ENCODE measurements at regions not wholly inside any gene's neighbourhood (a gene's known extent, or its start where the extent isn't known, plus 50 kb on each side); places are given as distances from the start of the nearest gene placed in this dataset.

GRCh38 chr10:3549118-3549517 lies 235.9 kb downstream of the KLF6 start:
- TF ChIP-seq, protein P1, sequence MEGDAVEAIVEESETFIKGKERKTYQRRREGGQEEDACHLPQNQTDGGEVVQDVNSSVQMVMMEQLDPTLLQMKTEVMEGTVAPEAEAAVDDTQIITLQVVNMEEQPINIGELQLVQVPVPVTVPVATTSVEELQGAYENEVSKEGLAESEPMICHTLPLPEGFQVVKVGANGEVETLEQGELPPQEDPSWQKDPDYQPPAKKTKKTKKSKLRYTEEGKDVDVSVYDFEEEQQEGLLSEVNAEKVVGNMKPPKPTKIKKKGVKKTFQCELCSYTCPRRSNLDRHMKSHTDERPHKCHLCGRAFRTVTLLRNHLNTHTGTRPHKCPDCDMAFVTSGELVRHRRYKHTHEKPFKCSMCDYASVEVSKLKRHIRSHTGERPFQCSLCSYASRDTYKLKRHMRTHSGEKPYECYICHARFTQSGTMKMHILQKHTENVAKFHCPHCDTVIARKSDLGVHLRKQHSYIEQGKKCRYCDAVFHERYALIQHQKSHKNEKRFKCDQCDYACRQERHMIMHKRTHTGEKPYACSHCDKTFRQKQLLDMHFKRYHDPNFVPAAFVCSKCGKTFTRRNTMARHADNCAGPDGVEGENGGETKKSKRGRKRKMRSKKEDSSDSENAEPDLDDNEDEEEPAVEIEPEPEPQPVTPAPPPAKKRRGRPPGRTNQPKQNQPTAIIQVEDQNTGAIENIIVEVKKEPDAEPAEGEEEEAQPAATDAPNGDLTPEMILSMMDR (IDR thresholded peaks at IDR 0.05), result no peak
- TF ChIP-seq EZH2 (IDR thresholded peaks at IDR 0.05) (no peak), EZH2phosphoT487 (IDR thresholded peaks at IDR 0.05) (no peak)

All from neural progenitor cell (in vitro differentiated cells).